A673 (cell line): ENCODE measurements at regions not wholly inside any gene's neighbourhood (a gene's known extent, or its start where the extent isn't known, plus 50 kb on each side); places are given as distances from the start of the nearest gene placed in this dataset.

Source experiments
- EZH2 ChIP-seq: fragments of 200-600 bp; sonication (generic); IDR thresholded peaks from 2 replicates; pipeline ENCODE4 v1.6.1; 2017; ENCODE audit warnings: borderline replicate concordance, low read depth, mild to moderate bottlenecking, mixed read lengths, antibody characterized with exemption, low read length; ENCODE audit not compliant: poor library complexity, severe bottlenecking
- TF ChIP-seq, protein P1 (sequence below): fragments of 300-800, 200-600 bp; sonication (generic); conservative IDR thresholded peaks from 2 replicates; pipeline ENCODE4 v1.5.1; 2017; ENCODE audit warnings: low read depth, mild to moderate bottlenecking, antibody characterized with exemption, low read length, moderate library complexity, mixed read lengths

DNA sequence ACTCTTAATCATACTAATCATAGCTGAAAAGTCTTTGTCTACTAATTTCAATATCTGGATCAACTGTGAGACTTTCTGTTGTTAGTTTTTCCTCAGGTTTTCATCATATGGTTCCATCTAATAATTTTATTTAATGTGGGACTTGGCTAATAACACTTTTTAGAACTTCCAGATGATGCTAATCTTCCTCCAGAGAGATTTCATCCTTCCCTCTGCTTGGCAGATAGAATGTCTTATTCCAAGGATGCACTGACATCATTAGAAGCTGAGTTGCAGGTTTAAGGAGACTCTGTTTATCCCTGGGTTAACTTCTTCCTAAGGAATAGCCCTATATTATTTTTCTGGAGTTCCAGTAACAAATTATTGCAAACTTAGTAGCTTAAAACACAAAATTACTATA lies 325.6 kb downstream of the COG6 start:
- no peak for TF ChIP-seq EZH2
- TF ChIP-seq, protein P1, sequence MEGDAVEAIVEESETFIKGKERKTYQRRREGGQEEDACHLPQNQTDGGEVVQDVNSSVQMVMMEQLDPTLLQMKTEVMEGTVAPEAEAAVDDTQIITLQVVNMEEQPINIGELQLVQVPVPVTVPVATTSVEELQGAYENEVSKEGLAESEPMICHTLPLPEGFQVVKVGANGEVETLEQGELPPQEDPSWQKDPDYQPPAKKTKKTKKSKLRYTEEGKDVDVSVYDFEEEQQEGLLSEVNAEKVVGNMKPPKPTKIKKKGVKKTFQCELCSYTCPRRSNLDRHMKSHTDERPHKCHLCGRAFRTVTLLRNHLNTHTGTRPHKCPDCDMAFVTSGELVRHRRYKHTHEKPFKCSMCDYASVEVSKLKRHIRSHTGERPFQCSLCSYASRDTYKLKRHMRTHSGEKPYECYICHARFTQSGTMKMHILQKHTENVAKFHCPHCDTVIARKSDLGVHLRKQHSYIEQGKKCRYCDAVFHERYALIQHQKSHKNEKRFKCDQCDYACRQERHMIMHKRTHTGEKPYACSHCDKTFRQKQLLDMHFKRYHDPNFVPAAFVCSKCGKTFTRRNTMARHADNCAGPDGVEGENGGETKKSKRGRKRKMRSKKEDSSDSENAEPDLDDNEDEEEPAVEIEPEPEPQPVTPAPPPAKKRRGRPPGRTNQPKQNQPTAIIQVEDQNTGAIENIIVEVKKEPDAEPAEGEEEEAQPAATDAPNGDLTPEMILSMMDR, result no peak
